Subcutaneous abdominal adipose tissue (tissue), 5 donors: ENCODE measurements at regions not wholly inside any gene's neighbourhood (a gene's known extent, or its start where the extent isn't known, plus 50 kb on each side); places are given as distances from the start of the nearest gene placed in this dataset.

ENCODE experiments used
- H3K27ac ChIP-seq: one replicate; pipeline ENCODE4 v1.7.0; 2013; ENCODE audit warnings: low read depth, mild to moderate bottlenecking, inconsistent platforms, low read length, moderate library complexity
- H3K27me3 ChIP-seq, 5 donors: one replicate each; pipeline ENCODE4 v1.7.0; 2013; ENCODE audit warnings: low read length in 5 of 5, inconsistent platforms in 1 of 5; ENCODE audit not compliant: control insufficient read depth in 5 of 5, insufficient read depth in 4 of 5
- H3K36me3 ChIP-seq, 5 donors: one replicate each; pipeline ENCODE4 v1.7.0; 2013; ENCODE audit warnings: low read length in 5 of 5; ENCODE audit not compliant: control insufficient read depth in 5 of 5, insufficient read depth in 5 of 5
- H3K4me1 ChIP-seq, 5 donors: one replicate each; pipeline ENCODE4 v1.7.0; 2013; ENCODE audit warnings: low read length in 5 of 5, mild to moderate bottlenecking in 3 of 5, moderate library complexity in 1 of 5; ENCODE audit not compliant: control insufficient read depth in 5 of 5, insufficient read depth in 5 of 5
- H3K4me3 ChIP-seq, 5 donors: one replicate each; pipeline ENCODE4 v1.7.0; 2013; ENCODE audit warnings: low read length in 5 of 5, low read depth in 1 of 5
- H3K9ac ChIP-seq, 5 donors: one replicate each; pipeline ENCODE4 v1.7.0; 2013; ENCODE audit warnings: low read length in 5 of 5, mild to moderate bottlenecking in 4 of 5, moderate library complexity in 3 of 5
- H3K9me3 ChIP-seq, 5 donors: one replicate each; pipeline ENCODE4 v1.7.0; 2013; ENCODE audit warnings: low read length in 5 of 5; ENCODE audit not compliant: control insufficient read depth in 5 of 5
- donor health status: healthy.
- donor health status: healthy.
- donor health status: healthy.
- donor health status: healthy.
- donor health status: healthy.

GRCh38 chr6:99790679-99791078 lies 184.0 kb downstream of the PRDM13 start:
- no peak overlapping the region for H3K9ac ChIP-seq
- no peaks in the 10 kb centered on the region for H3K27me3 ChIP-seq
- H3K4me3 ChIP-seq, result no peak overlapping the region
- H3K27ac ChIP-seq, result no peak overlapping the region
- H3K36me3 ChIP-seq, result no peaks in the 10 kb centered on the region
- no peaks in the 10 kb centered on the region for H3K9me3 ChIP-seq
- H3K4me1 ChIP-seq, result no peaks in the 10 kb centered on the region

GRCh38 chr6:99801805-99802204 lies 192.2 kb downstream of the MCHR2 start:
- Histone ChIP-seq H3K27ac (no peak overlapping the region), H3K4me3 (no peak overlapping the region), H3K9ac (no peak overlapping the region), H3K27me3 (no peaks in the 10 kb centered on the region), H3K36me3 (no peaks in the 10 kb centered on the region), H3K9me3 (no peaks in the 10 kb centered on the region), H3K4me1 (no peaks in the 10 kb centered on the region)

GRCh38 chr6:99802396-99803031 lies 191.5 kb downstream of the MCHR2 start:
- Histone ChIP-seq H3K4me3 (no peak overlapping the region), H3K4me1 (no peaks in the 10 kb centered on the region), H3K9me3 (no peaks in the 10 kb centered on the region), H3K9ac (no peak overlapping the region), H3K27me3 (no peaks in the 10 kb centered on the region), H3K36me3 (no peaks in the 10 kb centered on the region), H3K27ac (no peak overlapping the region)

- H3K27ac ChIP-seq, result no peak overlapping the region
- H3K4me3 ChIP-seq, result no peak overlapping the region
- H3K9ac ChIP-seq, result no peak overlapping the region
- peaks cover 0 to 3% (median 0%) of the 10 kb centered on the region in 5 donors for H3K27me3 ChIP-seq
- no peaks in the 10 kb centered on the region for H3K9me3 ChIP-seq
- no peaks in the 10 kb centered on the region for H3K4me1 ChIP-seq
- H3K36me3 ChIP-seq, result no peaks in the 10 kb centered on the region
These were observed 185.0 kb downstream of the MCHR2 start for GRCh38 chr6:99808992-99809391.

GRCh38 chr6:99810295-99810694 lies 183.7 kb downstream of the MCHR2 start:
- no peaks in the 10 kb centered on the region for H3K4me1 ChIP-seq
- no peak overlapping the region for H3K27ac ChIP-seq
- no peak overlapping the region for H3K9ac ChIP-seq
- peaks cover 0 to 3% (median 0%) of the 10 kb centered on the region in 5 donors for H3K27me3 ChIP-seq
- H3K9me3 ChIP-seq, result no peaks in the 10 kb centered on the region
- H3K4me3 ChIP-seq, result no peak overlapping the region
- H3K36me3 ChIP-seq, result no peaks in the 10 kb centered on the region

- no peaks in the 10 kb centered on the region for H3K4me1 ChIP-seq
- H3K27me3 ChIP-seq, result peaks cover 0 to 3% (median 0%) of the 10 kb centered on the region in 5 donors
- no peak overlapping the region for H3K27ac ChIP-seq
- H3K4me3 ChIP-seq, result no peak overlapping the region
- H3K9ac ChIP-seq, result no peak overlapping the region
- no peaks in the 10 kb centered on the region for H3K36me3 ChIP-seq
- no peaks in the 10 kb centered on the region for H3K9me3 ChIP-seq
These were observed 182.9 kb downstream of the MCHR2 start for GRCh38 chr6:99810942-99811620.

- Histone ChIP-seq H3K27ac (no peak overlapping the region), H3K36me3 (no peaks in the 10 kb centered on the region), H3K9me3 (no peaks in the 10 kb centered on the region), H3K27me3 (peaks cover 0 to 3% (median 0%) of the 10 kb centered on the region in 5 donors), H3K4me3 (no peak overlapping the region), H3K9ac (no peak overlapping the region), H3K4me1 (no peaks in the 10 kb centered on the region)
These were observed 182.4 kb downstream of the MCHR2 start for GRCh38 chr6:99811636-99812035.

- peaks cover 0 to 3% (median 0%) of the 10 kb centered on the region in 5 donors for H3K27me3 ChIP-seq
- no peak overlapping the region for H3K27ac ChIP-seq
- no peaks in the 10 kb centered on the region for H3K4me1 ChIP-seq
- H3K4me3 ChIP-seq, result no peak overlapping the region
- no peaks in the 10 kb centered on the region for H3K36me3 ChIP-seq
- no peak overlapping the region for H3K9ac ChIP-seq
- no peaks in the 10 kb centered on the region for H3K9me3 ChIP-seq
These were observed 180.5 kb downstream of the MCHR2 start for GRCh38 chr6:99813565-99813964.

GRCh38 chr6:99814230-99814928 lies 179.6 kb downstream of the MCHR2 start:
- H3K9ac ChIP-seq, result no peak overlapping the region
- peaks cover 0 to 3% (median 0%) of the 10 kb centered on the region in 5 donors for H3K27me3 ChIP-seq
- H3K4me3 ChIP-seq, result no peak overlapping the region
- H3K36me3 ChIP-seq, result no peaks in the 10 kb centered on the region
- no peak overlapping the region for H3K27ac ChIP-seq
- H3K9me3 ChIP-seq, result no peaks in the 10 kb centered on the region
- H3K4me1 ChIP-seq, result no peaks in the 10 kb centered on the region

- no peak overlapping the region for H3K9ac ChIP-seq
- H3K9me3 ChIP-seq, result no peaks in the 10 kb centered on the region
- H3K4me1 ChIP-seq, result no peaks in the 10 kb centered on the region
- H3K27ac ChIP-seq, result no peak overlapping the region
- no peak overlapping the region for H3K4me3 ChIP-seq
- H3K36me3 ChIP-seq, result no peaks in the 10 kb centered on the region
- H3K27me3 ChIP-seq, result peaks cover 0 to 5% (median 3%) of the 10 kb centered on the region in 5 donors
These were observed 177.2 kb downstream of the MCHR2 start for GRCh38 chr6:99816795-99817194.
